Activated T-cell treated with anti-CD3 and anti-CD28 coated beads for 4 hours (primary cell): ENCODE measurements at regions not wholly inside any gene's neighbourhood (a gene's known extent, or its start where the extent isn't known, plus 50 kb on each side); places are given as distances from the start of the nearest gene placed in this dataset.
"Not testable (repeated sequence)": the region's sequence is repeated elsewhere in the genome, so short reads cannot be mapped to it uniquely, and the experiment has no call there.

Source experiments
- DNase-seq: peaks from one replicate; pipeline ENCODE4 v3.0.0-alpha.2; 2020

DNA sequence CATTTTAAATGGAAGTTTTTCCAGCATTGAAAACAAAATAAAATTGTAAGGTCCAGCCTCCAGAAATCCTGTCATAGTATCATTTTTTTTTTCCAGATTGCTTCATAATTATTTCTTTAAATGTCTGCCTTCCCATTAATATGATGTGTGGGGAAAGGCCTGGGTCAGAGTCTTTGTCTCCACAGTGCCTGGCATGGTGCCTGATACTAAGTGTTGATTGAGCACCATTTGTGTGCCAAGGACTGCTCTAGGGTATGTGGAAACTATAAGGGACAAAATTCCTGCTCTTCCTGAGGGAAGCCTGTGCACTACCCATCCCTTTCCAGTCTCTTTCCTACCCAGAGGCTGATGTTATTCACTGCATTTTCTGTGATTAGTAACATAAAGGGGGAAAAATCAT lies 53.1 kb upstream of the BEND4 start:
- no peak for DNase-seq

DNA sequence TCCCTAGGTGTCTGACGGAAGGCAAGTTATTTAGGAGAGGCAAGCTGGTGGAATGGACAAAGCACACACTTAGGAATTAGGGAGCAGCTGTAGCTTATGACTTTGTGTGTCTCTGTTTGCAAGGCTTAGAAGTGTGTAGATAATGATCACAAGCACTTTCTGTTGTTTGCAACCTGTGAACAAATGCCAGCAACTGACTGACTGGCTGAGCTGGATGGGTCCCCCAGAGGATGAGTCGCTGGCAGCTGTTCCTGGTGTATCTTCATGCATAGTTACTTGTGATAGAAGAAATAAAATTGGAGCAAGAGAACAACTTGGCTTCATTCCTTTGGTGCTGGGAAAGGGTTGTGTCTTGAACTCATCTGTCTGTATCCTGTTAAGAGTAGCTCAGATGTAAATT lies 64.2 kb upstream of the BEND4 start:
- DNase-seq = no peak

DNA sequence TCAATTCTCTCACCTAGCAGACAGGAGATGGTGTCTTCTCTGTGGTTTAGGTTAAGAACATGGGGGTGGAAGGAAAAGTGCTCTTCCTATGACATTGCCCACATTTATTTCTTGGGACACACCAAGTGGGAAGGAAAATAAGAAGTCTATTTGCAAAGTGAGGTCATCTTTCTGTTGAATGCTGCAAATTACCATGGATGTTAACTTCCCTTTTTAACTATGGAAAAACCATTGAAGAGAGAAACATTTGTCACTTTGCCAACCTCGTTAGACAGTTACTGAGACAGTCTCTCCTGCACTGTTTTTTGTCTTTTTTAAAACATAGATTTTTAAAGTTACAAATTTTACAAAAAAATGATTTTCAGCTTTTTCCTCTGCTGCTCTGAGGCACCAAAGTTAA lies 72.8 kb upstream of the BEND4 start:
- no peak for DNase-seq

DNA sequence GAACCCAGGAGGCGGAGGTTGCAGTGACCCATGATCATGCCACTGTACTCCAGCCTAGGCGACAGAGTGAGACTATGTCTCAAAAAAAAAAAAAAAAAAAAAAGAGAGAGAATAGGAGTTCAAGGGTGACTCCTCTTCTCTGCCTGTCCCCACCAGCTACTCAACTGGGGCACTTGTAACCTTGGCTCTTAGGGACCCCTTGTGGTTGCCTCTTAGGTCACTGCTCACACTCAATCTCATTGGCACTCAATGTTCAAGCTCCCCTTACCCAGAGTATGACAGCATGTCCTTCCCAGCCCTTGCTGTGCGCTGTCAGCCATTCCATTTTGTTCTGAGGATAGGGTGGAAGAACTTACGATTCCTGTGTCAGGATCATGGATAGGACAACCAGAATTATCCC lies 82.4 kb upstream of the BEND4 start:
- DNase-seq = no peak

DNA sequence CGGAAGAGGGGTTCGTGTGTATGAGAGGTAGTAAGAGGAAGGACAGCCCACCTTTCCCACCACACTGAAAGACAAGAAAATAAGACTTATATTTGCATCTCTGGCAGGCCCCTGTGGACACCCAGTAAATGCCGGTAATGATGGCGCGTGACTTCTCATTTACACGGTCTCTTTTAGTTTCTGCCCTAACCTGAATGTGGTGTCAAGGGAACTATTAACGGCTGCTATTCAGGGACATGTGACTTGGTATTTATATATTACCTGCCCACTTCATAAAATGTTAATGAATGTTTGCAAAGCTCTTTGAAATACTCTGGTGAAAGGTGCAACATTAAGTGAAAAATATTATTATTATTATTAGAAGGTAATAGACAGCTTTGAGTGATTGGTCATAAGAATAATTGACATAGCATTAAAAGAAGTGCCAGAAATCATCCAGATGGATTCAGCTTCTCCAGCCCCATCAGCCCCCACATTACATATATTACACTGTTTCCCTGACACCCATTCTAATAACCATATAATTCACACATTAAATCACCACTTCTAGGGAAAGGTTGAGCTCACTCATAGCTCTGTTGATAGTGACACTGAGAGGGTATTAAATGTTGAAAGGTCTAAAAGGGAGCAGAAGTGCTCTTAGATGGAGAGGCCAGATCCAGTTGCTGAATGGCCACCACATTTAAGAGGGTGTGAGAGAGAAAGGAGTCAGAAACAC lies 83.0 kb upstream of the BEND4 start:
- DNase-seq = no peak

DNA sequence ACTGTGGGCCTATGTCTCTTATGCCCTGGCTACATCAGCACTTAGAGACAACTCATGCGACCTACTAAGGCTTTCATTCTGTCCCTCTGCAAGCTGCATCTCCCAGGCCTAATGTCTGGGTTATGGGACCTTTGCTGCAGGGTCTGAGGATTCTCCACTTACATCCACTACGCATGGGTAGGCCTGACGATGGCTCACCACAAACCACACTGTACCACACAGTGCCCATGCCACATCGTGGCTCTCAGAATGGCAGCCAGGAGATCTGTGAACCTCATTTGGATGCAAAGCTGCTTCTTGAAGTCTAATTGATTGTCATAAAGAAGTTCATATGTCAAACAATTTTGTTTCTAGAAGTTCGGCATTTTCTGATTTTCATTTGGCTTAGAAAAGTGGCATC lies 84.6 kb upstream of the BEND4 start:
- DNase-seq = no peak

DNA sequence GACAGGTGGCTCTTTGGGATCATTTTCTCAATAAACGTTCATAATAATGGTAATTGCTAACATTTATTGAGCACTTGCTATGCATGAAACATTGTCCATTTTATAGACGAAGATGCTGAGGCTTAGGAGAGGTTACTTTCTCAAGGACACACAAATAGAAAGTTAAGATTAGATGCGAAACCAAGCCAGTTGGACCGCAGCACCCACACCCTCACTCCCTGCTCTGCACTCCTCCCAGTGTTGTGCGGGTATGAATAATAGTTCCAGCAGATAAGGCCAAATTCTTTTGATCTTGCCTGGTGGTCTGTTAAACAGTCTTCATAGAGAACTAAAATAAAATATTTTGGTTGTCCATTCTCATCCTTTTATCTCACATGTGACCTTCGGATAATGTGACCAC lies 85.0 kb upstream of the BEND4 start:
- no peak for DNase-seq

DNA sequence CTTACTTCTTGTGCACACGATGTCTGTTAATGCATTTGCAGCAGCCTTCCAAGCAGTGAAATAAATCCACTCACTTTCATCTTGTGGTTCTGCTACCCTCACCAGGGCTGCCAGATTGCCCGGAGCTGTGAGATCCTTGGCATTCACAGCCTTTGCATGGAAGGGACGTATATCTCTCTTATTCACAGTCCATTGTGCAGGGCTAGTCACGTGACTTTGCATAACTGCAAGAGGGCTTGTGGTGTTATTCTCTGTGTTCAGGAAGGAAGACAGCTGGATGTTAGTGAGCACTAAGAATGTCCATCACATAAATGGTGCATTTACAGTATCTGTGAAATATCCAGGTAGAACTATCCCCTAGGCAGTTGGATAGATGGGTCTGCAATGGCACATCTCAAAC lies 96.5 kb upstream of the BEND4 start:
- no peak for DNase-seq

DNA sequence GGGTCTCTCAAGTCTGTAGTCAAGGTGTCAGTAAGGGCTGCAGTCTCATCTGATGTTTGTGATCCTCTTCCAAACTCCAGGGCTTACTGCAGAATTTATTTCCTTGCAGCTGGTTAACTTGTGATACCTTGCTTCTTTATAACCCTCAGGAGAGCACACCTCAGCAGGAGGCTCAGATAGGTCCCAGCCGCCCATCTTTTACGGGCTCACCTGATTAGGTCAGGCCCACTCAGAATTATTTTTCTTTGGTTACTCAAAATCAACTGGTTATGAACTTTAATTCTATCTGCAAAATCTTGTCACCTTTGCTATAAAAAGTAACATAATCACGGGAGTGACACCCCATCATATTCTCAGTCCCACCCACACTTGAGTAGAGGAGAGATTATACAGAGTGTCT lies 99.9 kb upstream of the BEND4 start:
- DNase-seq = no peak

DNA sequence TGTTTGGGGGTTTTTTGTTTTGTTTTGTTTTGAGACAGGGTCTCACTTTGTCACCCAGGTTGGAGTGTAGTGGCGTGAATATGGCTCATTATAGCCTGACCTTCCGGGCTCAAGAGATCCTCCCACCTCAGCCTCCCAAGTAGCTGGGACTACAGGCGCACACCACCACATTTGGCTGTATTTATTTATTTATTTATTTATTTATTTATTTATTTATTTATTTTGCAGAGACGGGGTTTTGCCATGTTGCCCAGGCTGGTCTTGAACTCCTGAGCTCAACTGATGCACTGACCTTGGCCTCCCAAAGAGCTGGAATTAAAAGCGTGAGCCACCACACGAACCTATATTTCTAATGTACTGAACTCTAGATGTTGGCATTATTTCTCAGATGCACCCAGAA lies 105.2 kb upstream of the BEND4 start:
- DNase-seq = not testable (repeated sequence)

DNA sequence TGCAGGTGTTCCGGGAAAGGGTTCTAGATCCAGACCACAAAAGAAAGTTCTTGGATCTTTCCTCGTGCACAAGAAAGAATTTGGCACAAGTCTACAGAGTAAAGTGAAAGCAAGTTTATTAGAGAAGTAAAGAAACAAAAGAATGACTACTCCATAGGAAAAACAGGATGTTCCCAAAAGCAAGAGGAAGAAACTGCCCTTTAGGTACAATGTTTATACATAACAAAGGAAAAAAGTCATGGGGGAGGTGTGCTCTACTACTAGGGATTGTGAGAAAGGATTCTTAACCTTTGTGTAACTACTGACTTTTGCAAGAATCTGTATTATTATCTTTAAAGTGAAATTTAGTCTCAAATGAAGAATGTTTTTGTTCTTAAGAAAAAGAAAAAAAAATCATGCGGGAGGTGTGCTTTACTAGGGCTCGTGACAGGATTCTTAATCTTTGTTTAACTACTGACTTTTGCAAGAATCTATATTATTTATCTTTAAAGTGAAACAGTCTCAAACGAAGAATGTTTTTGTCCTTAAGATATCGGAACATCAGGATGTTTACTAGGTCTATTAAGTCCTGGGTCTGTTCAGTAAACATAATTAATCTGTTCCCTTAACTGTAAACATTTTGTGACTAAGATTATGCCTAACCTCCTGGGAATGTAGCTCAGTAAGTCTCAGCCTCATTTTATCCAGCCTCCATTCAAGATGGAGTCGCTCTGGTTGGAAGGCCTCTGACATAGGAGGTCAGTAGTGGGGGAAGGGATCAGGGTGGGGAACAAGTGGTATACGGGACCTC lies 110.4 kb upstream of the BEND4 start:
- no peak for DNase-seq

DNA sequence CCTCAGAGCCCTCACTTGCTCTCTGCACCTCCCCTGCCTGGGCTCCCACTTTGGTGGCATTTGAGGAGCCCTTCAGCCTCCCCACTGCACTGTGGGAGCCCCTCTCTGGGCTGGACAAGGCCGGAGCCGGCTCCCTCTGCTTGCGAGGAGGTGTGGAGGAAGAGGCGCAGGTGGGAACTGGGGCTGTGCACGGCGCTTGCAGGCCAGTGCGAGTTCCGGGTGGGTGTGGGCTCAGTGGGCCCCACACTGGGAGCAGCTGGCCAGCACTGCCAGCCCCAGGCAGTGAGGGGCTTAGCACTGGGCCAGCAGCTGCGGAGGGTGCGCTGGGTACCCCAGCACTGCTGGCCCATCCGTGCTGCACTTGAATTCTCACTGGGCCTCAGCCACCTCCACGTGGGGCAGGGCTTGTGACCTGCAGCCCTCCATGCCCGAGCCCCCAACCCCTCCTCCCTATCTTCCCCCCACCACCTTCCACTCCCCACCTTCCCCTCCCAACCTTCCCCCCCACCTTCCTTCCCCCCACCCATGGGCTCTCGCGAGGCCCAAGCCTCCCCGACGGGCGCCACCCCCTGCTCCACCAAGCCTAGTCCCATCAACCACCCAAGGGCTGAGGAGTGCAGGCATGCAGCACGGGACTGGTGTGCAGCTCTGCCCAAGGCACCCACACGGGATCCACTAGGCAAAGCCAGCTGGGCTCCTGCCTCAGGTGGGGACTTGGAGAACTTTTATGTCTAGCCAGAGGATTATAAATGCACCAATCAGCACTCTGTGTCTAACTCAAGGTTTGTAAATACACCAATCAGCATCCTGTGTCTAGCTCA lies 113.5 kb upstream of the BEND4 start:
- DNase-seq = no peak

DNA sequence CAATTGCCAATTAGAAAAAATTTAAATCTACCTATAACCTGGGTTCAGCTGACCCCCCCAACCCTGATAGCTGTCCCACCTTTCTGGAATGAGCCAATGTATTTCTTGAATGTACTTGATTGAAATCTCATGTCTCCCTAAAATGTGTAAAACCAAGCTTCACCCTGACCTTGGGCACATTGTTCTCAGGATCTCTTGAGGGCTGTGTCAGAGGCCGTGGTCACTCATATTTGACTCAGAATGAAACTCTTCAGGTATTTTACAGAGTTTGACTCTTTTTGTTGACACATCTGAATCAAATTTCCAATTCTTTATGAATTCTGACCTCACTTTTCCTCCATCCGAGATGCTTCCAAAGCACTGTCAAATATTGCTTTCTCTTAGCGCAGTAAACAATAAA lies 115.3 kb upstream of the BEND4 start:
- DNase-seq = no peak

DNA sequence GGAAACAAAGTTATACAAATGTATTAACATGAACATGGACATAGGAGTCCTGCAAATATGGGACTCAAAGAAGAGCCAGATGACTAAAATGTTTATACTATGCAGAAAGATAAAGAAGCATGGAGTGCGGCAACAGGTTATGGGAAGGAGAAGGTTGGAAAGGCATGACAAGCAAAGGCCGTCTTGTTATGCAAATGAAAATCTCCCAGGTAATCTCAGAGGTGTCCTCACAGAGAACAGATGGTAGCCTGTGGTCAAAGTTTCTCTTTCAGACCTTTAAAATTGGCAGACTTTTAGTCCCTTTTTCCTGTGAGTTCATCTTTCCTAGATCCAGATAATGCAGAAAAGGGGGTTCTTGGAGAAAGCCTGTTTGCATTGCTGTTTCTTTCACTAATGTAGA lies 116.4 kb upstream of the BEND4 start:
- no peak for DNase-seq

DNA sequence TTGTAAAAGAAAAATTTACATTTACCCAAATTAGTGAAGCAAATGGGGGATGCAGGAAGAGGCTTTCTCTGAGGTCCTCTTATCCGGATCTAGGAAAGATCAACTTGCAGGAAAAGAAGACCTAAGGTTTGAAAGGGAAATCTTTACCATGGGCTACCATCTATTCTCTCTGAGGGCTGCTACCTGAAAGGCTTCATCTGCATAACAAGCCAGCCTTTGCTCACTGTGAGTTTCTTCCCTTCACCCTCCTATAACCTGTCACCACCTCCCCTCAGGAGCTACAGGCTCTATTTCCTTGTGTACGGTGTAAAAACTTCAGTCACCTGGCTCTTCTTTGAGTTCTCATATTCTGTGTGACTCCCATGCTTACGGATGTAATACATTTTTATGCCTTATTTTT lies 118.6 kb upstream of the BEND4 start:
- DNase-seq = no peak

DNA sequence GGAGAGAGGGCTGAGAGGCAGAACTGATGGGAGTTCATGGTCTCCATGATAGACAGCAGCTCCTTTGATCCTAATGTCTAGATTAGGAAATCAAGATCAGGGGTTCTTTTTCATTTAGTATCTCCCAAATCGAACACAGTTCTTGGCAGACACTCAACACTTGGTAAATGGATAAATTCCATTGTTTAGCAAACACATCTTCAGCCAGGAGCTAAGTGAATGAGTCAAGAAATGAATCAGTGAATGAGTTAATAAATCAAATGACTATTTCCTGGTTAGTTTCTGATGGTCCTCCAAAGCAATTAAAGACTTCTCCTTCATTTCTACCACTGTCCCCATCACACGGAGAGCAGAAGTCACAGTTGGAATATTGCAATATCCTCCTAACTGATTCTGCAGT lies 120.0 kb upstream of the SHISA3 start:
- no peak for DNase-seq

DNA sequence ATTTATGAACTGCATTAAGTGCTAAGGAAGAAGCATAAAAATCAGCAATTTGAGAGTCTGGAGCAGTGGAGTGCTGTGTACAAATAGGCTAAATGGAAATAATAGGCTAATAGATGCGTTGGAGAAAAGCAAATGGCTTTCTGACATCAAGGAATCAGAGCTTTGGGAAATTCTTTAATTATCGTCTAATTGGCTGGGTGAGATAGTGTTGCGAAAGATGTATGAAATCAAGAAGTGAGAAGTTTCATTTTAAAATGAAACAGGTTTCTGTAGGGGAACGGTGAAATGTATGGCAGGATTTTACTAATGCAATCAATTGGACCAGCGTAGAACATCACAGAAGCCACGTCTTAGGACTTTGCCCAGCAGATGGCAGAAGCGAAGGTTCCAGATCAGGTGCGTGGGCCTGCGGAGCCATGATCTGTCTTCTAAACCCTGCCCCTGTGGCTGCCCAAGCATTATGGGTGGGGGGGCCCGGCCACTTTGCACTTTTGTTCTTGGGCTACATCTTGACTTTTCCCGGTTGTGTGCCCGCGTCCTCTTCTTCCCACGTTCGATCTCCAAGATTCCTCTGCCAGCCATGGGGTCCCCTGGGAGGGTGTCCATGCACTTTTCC lies 118.5 kb upstream of the SHISA3 start:
- no peak for DNase-seq

DNA sequence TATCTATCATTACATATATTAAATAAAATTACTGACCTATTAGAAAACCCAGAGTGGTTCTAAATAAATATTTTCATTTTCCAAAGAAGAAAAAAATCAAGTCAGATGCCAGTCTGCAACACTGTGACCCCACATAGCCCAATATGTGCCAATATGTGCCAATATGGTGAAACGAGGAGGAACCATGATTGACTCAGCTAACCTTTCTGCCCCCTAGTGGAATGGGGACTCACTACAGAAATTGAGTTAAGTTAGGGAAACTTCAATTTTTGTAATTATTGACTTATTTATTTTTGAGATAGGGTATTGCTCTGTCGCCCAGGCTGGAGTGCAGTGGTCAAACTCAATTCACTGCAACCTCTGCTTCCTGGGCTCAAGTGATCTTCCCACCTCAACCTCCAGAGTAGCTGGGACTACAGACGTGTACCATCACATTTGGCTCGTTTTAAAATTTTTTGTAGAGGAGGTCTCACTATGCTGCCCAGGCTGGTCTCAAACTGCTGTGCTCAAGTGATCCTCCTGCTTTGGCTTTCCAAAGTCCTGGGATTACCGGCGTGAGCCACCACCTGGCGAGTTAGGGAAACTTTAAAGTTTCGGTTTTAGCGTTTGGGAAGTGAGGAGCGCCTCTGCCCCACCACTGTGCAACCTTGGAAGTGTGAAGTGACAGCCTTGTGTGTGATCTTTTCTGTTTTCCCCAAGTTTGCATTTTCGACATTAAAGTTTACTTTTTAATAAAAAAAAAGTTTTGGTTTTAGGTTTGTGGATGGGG lies 116.8 kb upstream of the SHISA3 start:
- DNase-seq = no peak

DNA sequence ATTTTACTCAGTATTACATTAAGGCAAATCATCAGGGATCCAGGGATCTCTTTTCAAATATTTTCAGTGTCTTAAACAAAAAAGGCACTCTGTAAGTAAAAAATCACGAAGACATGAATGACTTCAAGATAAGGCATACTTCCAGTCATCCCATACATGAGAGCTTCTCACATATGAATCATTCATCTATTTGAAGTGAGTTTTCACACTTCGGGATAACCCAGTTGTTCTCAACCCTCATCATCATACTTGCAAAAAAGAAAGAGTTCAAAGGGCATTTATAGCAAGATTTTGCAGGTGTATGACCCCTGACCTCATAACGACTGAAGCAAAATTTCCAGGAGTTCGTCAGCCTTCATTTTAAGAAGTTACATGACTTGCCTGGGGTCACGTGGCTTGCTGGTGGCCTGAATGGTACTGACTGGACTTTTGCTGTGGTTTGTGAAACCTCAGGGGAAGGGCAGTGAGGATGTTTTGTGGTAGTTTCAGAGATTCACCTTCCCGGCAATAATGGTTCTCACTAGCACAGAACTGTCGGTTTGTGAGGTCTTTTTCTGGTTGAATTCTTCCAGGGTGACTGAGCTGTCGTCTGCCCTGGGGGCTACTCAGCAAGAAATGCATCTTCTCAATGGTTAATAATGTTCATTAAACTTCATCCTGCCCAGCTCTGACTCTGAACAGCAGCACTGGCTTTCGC lies 115.8 kb upstream of the SHISA3 start:
- no peak for DNase-seq

DNA sequence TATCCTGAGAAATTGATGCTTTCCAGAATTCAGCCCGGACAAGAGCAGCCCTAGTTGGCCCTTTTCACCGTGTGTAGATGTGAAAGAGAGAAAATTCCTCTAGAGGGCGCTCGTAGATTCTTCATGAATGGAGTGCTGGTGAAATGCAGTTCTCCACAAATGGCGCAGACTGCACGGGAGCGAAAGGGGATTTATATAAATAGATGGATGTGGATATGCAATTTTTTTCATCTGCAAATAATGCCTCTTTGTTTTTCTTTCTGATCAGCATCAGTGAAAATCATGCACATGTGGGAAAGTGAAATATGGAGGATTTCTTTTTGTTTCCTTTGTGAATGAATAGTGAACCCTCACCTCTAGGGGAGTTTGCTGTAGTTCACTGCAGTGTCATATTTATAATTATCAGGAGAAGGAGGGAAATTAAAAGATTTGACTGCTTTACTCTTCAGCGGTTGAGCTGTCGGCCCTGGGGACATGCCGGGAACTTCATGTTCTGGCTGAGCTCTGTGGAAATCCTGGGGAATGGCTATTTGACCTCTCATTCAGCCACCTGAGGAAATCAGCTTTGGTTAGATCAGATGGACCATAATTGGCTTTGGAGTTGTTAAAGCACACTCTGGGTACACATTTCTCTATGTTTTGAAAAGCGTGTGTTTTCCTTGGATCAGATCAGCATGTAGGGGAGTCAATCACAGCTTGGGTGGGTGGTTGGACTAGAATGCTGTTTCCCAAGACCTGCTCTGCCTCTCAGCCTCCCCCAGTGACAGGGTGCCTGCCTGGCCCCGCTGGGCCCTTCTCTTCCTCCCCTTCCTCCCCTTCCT lies 115.0 kb upstream of the SHISA3 start:
- peak; percentile 1 for DNase-seq

DNA sequence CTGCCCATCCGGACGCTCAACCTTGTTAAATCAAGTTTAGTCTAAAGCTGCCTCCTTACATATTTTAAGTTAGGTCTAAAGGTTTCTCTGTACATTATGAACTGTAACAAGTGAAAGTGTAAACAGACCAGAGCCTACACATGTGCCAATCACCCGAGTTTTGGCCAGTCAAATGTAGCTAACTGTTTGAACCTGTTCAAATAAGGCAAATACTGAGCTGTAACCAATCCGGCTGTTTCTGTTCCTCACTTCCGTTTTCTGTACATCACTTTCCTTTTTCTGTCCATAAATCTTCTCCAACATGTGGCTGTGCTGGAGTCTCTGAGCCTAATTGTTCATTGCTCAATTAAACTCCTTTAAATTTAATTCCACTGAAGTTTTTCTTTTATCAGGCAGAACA lies 113.3 kb upstream of the SHISA3 start:
- DNase-seq = no peak
